Liver (tissue), 7 donors: ENCODE measurements at regions not wholly inside any gene's neighbourhood (a gene's known extent, or its start where the extent isn't known, plus 50 kb on each side); places are given as distances from the start of the nearest gene placed in this dataset. TPM values are rescaled to one million over a fixed set of nuclear protein-coding genes. Genes with fewer than 3 reads are reported as not detected.

ENCODE experiments used
- DNase-seq: peaks from one replicate; pipeline ENCODE4 v3.0.0-alpha.2; 2017; ENCODE audit warnings: low spot score
- H3K27ac ChIP-seq, 2 donors: one replicate each; pipeline ENCODE4 v1.7.0; 2013; ENCODE audit warnings: inconsistent platforms in 2 of 2, low read length in 2 of 2, control low read depth in 1 of 2, low read depth in 1 of 2, mild to moderate bottlenecking in 1 of 2
- H3K27me3 ChIP-seq, 4 donors: one replicate each; pipeline versions ENCODE4 v1.6.1 to v1.7.0; 2013; ENCODE audit warnings: low read length in 3 of 4, inconsistent platforms in 1 of 4, mild to moderate bottlenecking in 1 of 4, moderate library complexity in 1 of 4; ENCODE audit not compliant: control insufficient read depth in 4 of 4, insufficient read depth in 4 of 4
- H3K36me3 ChIP-seq, 4 donors: one replicate each; pipeline versions ENCODE4 v1.6.1 to v1.7.0; 2013; ENCODE audit warnings: low read length in 3 of 4, mild to moderate bottlenecking in 3 of 4, low read depth in 1 of 4, moderate library complexity in 1 of 4; ENCODE audit not compliant: control insufficient read depth in 4 of 4, insufficient read depth in 3 of 4
- H3K4me1 ChIP-seq, 4 donors: one replicate each; pipeline versions ENCODE4 v1.6.1 to v1.7.0; 2013; ENCODE audit warnings: low read length in 3 of 4, mild to moderate bottlenecking in 3 of 4, moderate library complexity in 1 of 4; ENCODE audit not compliant: control insufficient read depth in 4 of 4, insufficient read depth in 4 of 4
- H3K4me3 ChIP-seq, 3 donors: one replicate each; pipeline versions ENCODE4 v1.6.1 to v1.7.0; 2013; ENCODE audit warnings: low read length in 3 of 3, control low read depth in 1 of 3, low read depth in 1 of 3, mild to moderate bottlenecking in 1 of 3
- H3K9ac ChIP-seq, 2 donors: one replicate each; pipeline ENCODE4 v1.7.0; 2013; ENCODE audit warnings: low read length in 2 of 2, mild to moderate bottlenecking in 2 of 2, moderate library complexity in 2 of 2, control low read depth in 1 of 2, low read depth in 1 of 2
- H3K9me3 ChIP-seq, 4 donors: one replicate each; pipeline versions ENCODE4 v1.6.1 to v1.7.0; 2013; ENCODE audit warnings: low read length in 3 of 4; ENCODE audit not compliant: control insufficient read depth in 4 of 4
- FOXA1 ChIP-seq: IDR thresholded peaks from 2 replicates; pipeline ENCODE4 v1.6.1; 2016; ENCODE audit warnings: antibody characterized with exemption
- HNF4G ChIP-seq: IDR thresholded peaks from 2 replicates; pipeline ENCODE4 v1.6.1; 2016; ENCODE audit warnings: antibody characterized with exemption
- JUND ChIP-seq, 2 donors: IDR thresholded peaks; 2 replicates each; pipeline ENCODE4 v1.6.1; 2016; ENCODE audit warnings: antibody characterized with exemption in 2 of 2
- NR2F2 ChIP-seq: IDR thresholded peaks from 2 replicates; pipeline ENCODE4 v1.6.1; 2016; ENCODE audit warnings: antibody characterized with exemption
- RAD21 ChIP-seq, 2 donors: IDR thresholded peaks; 2 replicates each; pipeline ENCODE4 v1.6.1; 2016; ENCODE audit warnings: antibody characterized with exemption in 2 of 2, mild to moderate bottlenecking in 2 of 2
- TAF1 ChIP-seq: conservative IDR thresholded peaks from 2 replicates; pipeline ENCODE4 v1.6.1; 2016; ENCODE audit warnings: antibody characterized with exemption, mild to moderate bottlenecking
- YY1 ChIP-seq: IDR thresholded peaks from 2 replicates; pipeline ENCODE4 v1.6.1; 2016; ENCODE audit warnings: antibody characterized with exemption, mild to moderate bottlenecking
- small RNA-seq: library from RNA; depleted of rRNA; stranded (forward); fragments of <200 nt; gene quantifications from one replicate; pipeline ENCODE3, GENCODE V24; 2014
- TF ChIP-seq, protein P1 (sequence below): IDR thresholded peaks from 2 replicates; pipeline ENCODE4 v1.6.1; 2016; ENCODE audit warnings: antibody characterized with exemption
- donor health status: healthy.
- donor health status: healthy.
- donor health status: healthy.

DNA sequence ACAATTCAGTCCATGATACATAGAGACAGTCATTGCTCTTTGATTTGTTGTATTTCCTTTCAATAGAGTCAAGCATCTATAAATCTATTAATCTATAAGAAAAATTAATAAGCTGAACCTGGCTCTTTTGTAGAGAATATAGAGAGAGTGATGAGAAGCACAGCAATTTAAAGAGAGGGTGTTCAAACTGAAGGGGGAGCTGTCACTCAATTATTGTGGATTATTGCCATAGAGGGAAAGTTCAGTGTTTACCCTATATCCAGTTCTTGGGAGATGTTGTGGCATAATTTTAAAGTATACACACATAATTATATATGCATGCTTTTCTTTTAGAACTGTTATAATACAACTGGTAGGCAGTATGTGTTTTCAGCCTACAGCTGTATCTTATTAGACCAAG lies 1469.0 kb upstream of the PABPC4L start:
- Histone ChIP-seq H3K9me3 (no peaks in the 10 kb centered on the region), H3K36me3 (no peaks in the 10 kb centered on the region)
- DNase-seq = no peak

More for the DNA sequence above, 1469.0 kb upstream of the PABPC4L start:
- Histone ChIP-seq H3K4me1 (no peaks in the 10 kb centered on the region), H3K4me3 (no peak overlapping the region), H3K27me3 (no peaks in the 10 kb centered on the region), H3K27ac (no peak overlapping the region), H3K9ac (no peak overlapping the region)
- TF ChIP-seq NR2F2 = no peak
- TF ChIP-seq HNF4G = no peak
- no peak for TF ChIP-seq YY1
- no peak for TF ChIP-seq TAF1
- TF ChIP-seq JUND (IDR thresholded peaks at IDR 0.05) = no peak
- TF ChIP-seq, protein P1, sequence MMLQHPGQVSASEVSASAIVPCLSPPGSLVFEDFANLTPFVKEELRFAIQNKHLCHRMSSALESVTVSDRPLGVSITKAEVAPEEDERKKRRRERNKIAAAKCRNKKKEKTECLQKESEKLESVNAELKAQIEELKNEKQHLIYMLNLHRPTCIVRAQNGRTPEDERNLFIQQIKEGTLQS = no peak
- TF ChIP-seq RAD21 (IDR thresholded peaks at IDR 0.05) = no peak
- no peak for TF ChIP-seq FOXA1

Small RNAs in the stretch of these regions (small RNA-seq; reads per million reads assigned to genes)
- gene RNU1-89P (0.33 reads per million, percentile 34 among the genes with 10 or more reads in this experiment), gene SERF1AP1 (not detected)
